PC-3 (cell line): ENCODE measurements at regions not wholly inside any gene's neighbourhood (a gene's known extent, or its start where the extent isn't known, plus 50 kb on each side); places are given as distances from the start of the nearest gene placed in this dataset.
A peak's percentile ranks its signal among the peaks of the same experiment; 100 is the strongest.

ENCODE experiments used
- ATAC-seq: fragments of 200-7000 bp; cut with Tn5 transposase; 2 replicates; pipeline ENCODE4 v1.9.1; 2020; ENCODE audit warnings: mild to moderate bottlenecking, moderate library complexity
- BruUV-seq: library from RNA; stranded (reverse); fragments of 400-500 nt; replicated peaks from 2 replicates; lab custom pipeline; 2021; lab: Mats Ljungman, UMichigan
- CTCF ChIA-PET: fragments of 300-600 bp; sonication (Branson Sonifier 250); formaldehyde crosslinking; loops from one replicate; lab custom pipeline; 2022; ENCODE audit warnings: antibody characterized with exemption; lab: Charles Lee
- POLR2A ChIA-PET: fragments of 300-600 bp; sonication (Branson Sonifier 250); formaldehyde crosslinking; loops from one replicate; lab custom pipeline; 2022; ENCODE audit warnings: antibody characterized with exemption; ENCODE audit not compliant: unreplicated experiment; lab: Charles Lee
- DNase-seq: peaks from one replicate; pipeline ENCODE4 v3.0.0-alpha.2; 2015
- H2AFZ ChIP-seq: fragments of 300-600 bp; sonication (generic); 2 replicates; pipeline ENCODE4 v1.6.0; 2016; ENCODE audit warnings: antibody characterized with exemption, low read length
- H3F3A ChIP-seq: fragments of 300-600 bp; sonication (generic); one replicate; pipeline ENCODE4 v1.6.0; 2017; ENCODE audit warnings: antibody characterized with exemption, low read length, control low read depth, mild to moderate bottlenecking; ENCODE audit not compliant: unreplicated experiment
- H3K27ac ChIP-seq: fragments of 300-600 bp; sonication (generic); 2 replicates; pipeline ENCODE4 v1.5.1; 2016; ENCODE audit warnings: mild to moderate bottlenecking, low read length
- H3K27me3 ChIP-seq: fragments of 300-600 bp; sonication (generic); 2 replicates; pipeline ENCODE4 v1.6.1; 2016; ENCODE audit warnings: low read length, mixed read lengths
- H3K36me3 ChIP-seq: fragments of 300-600 bp; sonication (generic); 2 replicates; pipeline ENCODE4 v1.6.1; 2016; ENCODE audit warnings: low read depth, mixed run types, low read length, mixed read lengths
- H3K4me1 ChIP-seq: fragments of 300-600 bp; sonication (generic); 2 replicates; pipeline ENCODE4 v1.5.1; 2016; ENCODE audit warnings: low read length; ENCODE audit not compliant: insufficient read depth
- H3K4me2 ChIP-seq: fragments of 300-600 bp; sonication (generic); 2 replicates; pipeline ENCODE4 v1.6.0; 2016; ENCODE audit warnings: low read length
- H3K4me3 ChIP-seq: fragments of 300-600 bp; sonication (generic); 2 replicates; pipeline ENCODE4 v1.5.1; 2016; ENCODE audit warnings: mild to moderate bottlenecking, low read length, mixed read lengths
- H3K79me2 ChIP-seq: fragments of 300-600 bp; sonication (generic); 2 replicates; pipeline ENCODE4 v1.6.1; 2017; ENCODE audit warnings: low read length, mixed read lengths
- H3K9ac ChIP-seq: fragments of 300-600 bp; sonication (generic); 2 replicates; pipeline ENCODE4 v1.6.0; 2016; ENCODE audit warnings: mild to moderate bottlenecking, low read length
- H3K9me2 ChIP-seq: fragments of 300-600 bp; sonication (generic); replicated peaks from 2 replicates; pipeline ENCODE4 v1.6.1; 2016; ENCODE audit warnings: mixed run types, low read length, mixed read lengths
- H3K9me3 ChIP-seq: fragments of 300-600 bp; sonication (generic); 2 replicates; pipeline ENCODE4 v1.6.1; 2016; ENCODE audit warnings: low read length, mixed read lengths
- H4K20me1 ChIP-seq: fragments of 300-600 bp; sonication (generic); 2 replicates; pipeline ENCODE4 v1.6.1; 2016; ENCODE audit warnings: low read length, mixed read lengths
- EZH2 ChIP-seq: fragments of 300-600 bp; sonication (generic); IDR thresholded peaks from one replicate; pipeline ENCODE4 v1.6.1; 2017; ENCODE audit warnings: antibody characterized with exemption, mild to moderate bottlenecking, low read length; ENCODE audit not compliant: unreplicated experiment
- EZH2phosphoT487 ChIP-seq: fragments of 300-600 bp; sonication (generic); IDR thresholded peaks from 2 replicates; pipeline ENCODE4 v1.6.1; 2018; ENCODE audit warnings: mild to moderate bottlenecking, antibody characterized with exemption, low read length, borderline replicate concordance
- intact Hi-C: fragments of 100-400 bp; cut with micrococcal nuclease; formaldehyde crosslinking; loops from 2 replicates; pipeline ENCODE4 v1.9.0; 2023
- TF ChIP-seq, protein P1 (sequence below): fragments of 300-600 bp; sonication (generic); conservative IDR thresholded peaks from 2 replicates; pipeline ENCODE4 v1.5.1; 2017; ENCODE audit warnings: antibody characterized with exemption, low read depth, mild to moderate bottlenecking, low read length

DNA sequence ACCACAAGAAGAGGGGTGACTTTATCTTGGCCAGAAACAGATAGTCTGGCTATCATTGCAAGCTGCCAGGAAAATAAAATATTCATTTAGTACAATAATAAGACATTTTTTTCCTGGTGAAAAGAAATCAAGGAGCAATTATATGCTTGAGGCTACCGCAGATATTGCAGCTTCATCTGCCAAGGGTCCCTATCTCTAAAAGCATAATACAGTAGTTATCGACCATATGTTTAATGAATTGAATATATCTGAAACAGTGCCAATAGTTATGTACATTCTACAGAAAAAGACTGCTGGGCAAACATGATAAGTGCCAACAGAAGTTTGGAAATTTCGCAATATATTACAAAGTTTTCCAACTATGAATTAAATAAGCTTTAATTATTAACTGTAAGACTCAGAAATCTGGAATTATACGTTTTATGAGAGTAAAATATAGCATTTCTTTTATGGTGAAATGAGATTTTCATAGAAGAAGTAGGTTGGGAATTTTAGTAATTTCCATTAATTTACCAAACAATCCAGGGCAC lies 561.1 kb upstream of the ZP4 start:
- Histone ChIP-seq H3K4me1 (no peaks in the 10 kb centered on the region), H2AFZ (no peak overlapping the region), H4K20me1 (no peaks in the 10 kb centered on the region), H3K27ac (no peak overlapping the region), H3K4me2 (no peak overlapping the region), H3K36me3 (no peaks in the 10 kb centered on the region), H3K27me3 (no peaks in the 10 kb centered on the region), H3K4me3 (no peak overlapping the region), H3K79me2 (no peaks in the 10 kb centered on the region), H3F3A (no peaks in the 10 kb centered on the region), H3K9ac (no peak overlapping the region), H3K9me3 (no peaks in the 10 kb centered on the region), H3K9me2 (no peaks in the 10 kb centered on the region)
- TF ChIP-seq, protein P1, sequence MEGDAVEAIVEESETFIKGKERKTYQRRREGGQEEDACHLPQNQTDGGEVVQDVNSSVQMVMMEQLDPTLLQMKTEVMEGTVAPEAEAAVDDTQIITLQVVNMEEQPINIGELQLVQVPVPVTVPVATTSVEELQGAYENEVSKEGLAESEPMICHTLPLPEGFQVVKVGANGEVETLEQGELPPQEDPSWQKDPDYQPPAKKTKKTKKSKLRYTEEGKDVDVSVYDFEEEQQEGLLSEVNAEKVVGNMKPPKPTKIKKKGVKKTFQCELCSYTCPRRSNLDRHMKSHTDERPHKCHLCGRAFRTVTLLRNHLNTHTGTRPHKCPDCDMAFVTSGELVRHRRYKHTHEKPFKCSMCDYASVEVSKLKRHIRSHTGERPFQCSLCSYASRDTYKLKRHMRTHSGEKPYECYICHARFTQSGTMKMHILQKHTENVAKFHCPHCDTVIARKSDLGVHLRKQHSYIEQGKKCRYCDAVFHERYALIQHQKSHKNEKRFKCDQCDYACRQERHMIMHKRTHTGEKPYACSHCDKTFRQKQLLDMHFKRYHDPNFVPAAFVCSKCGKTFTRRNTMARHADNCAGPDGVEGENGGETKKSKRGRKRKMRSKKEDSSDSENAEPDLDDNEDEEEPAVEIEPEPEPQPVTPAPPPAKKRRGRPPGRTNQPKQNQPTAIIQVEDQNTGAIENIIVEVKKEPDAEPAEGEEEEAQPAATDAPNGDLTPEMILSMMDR, result no peak
- no peak for TF ChIP-seq EZH2
- TF ChIP-seq EZH2phosphoT487, result no peak
- intact Hi-C loops, result no loop called here
- ChIA-PET POLR2A (no interaction called here), CTCF (no interaction called here)
- ATAC-seq (no peak), DNase-seq (no peak)
- BruUV-seq, result no TSS peak

DNA sequence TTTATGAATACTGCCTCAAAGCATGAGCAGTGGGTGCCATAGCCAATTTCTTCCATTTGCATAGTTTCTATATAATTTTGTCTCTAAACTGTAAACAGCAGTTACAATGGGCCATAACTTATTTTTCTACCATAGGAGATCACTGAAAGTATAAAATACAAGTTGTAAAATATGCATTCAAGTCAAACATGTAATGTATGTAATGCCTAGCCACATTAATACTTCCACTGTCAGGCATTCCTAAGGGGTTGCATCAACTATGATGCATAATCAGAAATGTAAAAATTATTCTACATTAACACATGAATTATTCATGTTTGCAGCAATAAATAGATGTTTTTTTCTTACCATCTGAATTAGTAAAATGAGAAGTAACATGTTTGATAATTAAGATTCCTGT lies 560.3 kb upstream of the ZP4 start:
- intact Hi-C loops, result no loop called here
- Histone ChIP-seq H3K36me3 (no peaks in the 10 kb centered on the region), H3K4me3 (no peak overlapping the region), H2AFZ (no peak overlapping the region), H3F3A (no peaks in the 10 kb centered on the region), H3K9me3 (no peaks in the 10 kb centered on the region), H3K27me3 (no peaks in the 10 kb centered on the region), H3K9me2 (no peaks in the 10 kb centered on the region), H3K27ac (no peak overlapping the region), H4K20me1 (no peaks in the 10 kb centered on the region), H3K4me1 (no peaks in the 10 kb centered on the region), H3K4me2 (no peak overlapping the region), H3K79me2 (no peaks in the 10 kb centered on the region), H3K9ac (no peak overlapping the region)
- POLR2A ChIA-PET, result no interaction called here
- BruUV-seq, result no TSS peak
- DNase-seq (peak; percentile 6), ATAC-seq (no peak)
- no peak for TF ChIP-seq EZH2phosphoT487
- TF ChIP-seq, protein P1, result no peak
- no peak for TF ChIP-seq EZH2
- CTCF ChIA-PET, result no interaction called here

DNA sequence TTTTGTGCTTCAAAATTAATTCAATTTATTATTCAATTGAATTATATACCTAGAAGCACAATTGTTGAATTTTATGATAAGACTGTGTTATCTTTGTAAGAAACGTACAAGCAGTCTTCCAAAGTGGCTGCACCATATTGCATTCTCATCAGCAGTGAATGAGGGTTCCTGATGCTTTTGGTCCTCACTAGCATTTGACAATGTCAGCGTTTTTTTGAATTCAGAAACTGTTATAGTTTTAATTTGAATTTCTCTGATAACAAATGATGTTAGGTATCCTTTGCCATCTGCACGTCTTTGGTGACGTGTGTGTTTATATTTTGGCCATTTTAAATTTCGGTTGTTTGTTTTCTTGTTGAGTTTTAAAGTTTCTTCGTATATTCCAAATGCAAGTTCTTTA lies 553.0 kb upstream of the ZP4 start:
- CTCF ChIA-PET, result no interaction called here
- Histone ChIP-seq H3K4me2 (no peak overlapping the region), H3K9me2 (no peaks in the 10 kb centered on the region), H3K4me1 (no peaks in the 10 kb centered on the region), H3K9ac (no peak overlapping the region), H4K20me1 (no peaks in the 10 kb centered on the region), H3K79me2 (no peaks in the 10 kb centered on the region), H3K4me3 (no peak overlapping the region), H3K9me3 (no peaks in the 10 kb centered on the region), H2AFZ (no peak overlapping the region), H3K27me3 (no peaks in the 10 kb centered on the region), H3K36me3 (no peaks in the 10 kb centered on the region), H3F3A (no peaks in the 10 kb centered on the region), H3K27ac (no peak overlapping the region)
- no TSS peak for BruUV-seq
- POLR2A ChIA-PET, result no interaction called here
- no peak for DNase-seq
- TF ChIP-seq, protein P1, result no peak
- TF ChIP-seq EZH2, result no peak
- TF ChIP-seq EZH2phosphoT487, result no peak
- ATAC-seq, result no peak
- intact Hi-C loops, result no loop called here
